GM19324 (cell line): ENCODE measurements at regions not wholly inside any gene's neighbourhood (a gene's known extent, or its start where the extent isn't known, plus 50 kb on each side); places are given as distances from the start of the nearest gene placed in this dataset.
"Not testable (repeated sequence)": the region's sequence is repeated elsewhere in the genome, so short reads cannot be mapped to it uniquely, and the experiment has no call there.

Source experiments
- ATAC-seq: cut with Tn5 transposase; IDR thresholded peaks from one replicate; pipeline ENCODE4 v1.9.1; 2021; ENCODE audit warnings: mild to moderate bottlenecking, moderate library complexity; ENCODE audit not compliant: unreplicated experiment, low FRiP score

DNA sequence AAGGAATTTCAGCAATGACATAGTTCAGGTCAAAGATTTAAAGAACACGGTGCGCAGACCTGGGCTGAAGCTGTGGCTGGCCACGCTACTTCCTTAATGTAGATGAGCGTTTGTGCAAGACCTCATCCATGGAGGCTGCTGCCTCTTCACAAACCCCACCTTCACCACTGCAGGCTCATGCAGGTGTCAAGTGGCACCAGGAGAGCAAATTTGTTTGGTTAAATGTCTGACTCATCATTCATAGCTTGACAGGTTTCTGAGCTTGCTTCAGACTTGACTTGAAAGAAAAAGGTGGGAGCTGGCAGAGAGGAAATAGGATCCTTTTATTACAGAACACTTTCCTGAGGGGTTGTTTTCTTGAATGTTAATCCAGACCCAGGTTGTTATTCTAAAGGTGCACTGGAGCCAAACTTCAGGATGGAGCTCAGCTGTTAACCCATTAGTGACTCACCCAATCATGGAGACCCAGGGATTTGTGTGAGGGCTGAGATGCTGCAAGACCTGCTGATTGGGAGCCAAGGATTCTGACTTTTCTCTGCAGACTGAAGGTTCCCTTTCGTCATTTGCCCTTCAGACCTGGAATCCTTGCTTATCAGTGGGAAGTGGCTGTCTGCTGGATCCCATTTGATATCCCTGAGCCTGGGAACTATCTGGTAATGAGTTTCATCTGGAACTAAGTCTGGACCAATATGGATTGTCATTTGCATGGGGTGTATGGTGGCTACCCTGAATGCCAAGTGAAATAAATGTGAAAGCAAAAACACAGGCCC lies 315.3 kb downstream of the PTTG2 start:
- ATAC-seq, result no peak

DNA sequence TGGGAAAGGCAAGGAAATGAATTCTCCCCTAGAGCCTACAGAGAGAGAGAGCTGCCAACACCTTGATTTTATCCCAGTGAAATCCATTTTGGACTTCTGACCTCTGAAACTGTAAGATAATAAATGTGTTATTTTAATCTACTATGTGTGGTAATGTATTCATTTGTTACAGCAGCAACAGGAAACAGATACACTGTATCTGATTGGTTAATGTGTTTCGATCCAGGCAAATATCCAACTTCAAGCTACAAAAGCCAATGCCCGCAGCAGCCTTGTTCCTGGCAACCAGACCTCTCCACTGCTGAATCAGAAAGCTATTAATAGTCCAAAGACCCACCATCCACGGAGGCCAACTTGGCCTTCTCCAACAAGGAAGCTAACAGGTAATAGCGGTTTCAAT lies 318.1 kb downstream of the PTTG2 start:
- no peak for ATAC-seq

DNA sequence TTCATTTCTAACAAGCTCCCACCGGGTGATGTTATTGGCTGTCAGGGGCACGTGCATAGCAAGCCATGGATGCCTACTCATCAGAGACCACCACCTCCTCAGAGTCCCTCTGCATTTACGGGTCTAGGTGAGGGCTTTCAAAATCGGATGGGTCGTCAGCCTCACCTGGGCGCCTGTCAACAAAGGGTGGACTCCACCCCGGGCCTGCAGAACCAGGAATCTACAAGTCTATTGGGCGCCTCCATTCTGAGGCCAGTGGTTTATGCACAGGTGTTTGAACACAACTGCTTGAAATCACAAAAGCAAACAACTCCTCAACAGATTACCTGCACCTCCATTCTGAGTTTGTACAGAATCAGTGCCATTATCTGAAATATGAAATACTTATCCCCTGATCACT lies 318.9 kb downstream of the PTTG2 start:
- ATAC-seq, result no peak

DNA sequence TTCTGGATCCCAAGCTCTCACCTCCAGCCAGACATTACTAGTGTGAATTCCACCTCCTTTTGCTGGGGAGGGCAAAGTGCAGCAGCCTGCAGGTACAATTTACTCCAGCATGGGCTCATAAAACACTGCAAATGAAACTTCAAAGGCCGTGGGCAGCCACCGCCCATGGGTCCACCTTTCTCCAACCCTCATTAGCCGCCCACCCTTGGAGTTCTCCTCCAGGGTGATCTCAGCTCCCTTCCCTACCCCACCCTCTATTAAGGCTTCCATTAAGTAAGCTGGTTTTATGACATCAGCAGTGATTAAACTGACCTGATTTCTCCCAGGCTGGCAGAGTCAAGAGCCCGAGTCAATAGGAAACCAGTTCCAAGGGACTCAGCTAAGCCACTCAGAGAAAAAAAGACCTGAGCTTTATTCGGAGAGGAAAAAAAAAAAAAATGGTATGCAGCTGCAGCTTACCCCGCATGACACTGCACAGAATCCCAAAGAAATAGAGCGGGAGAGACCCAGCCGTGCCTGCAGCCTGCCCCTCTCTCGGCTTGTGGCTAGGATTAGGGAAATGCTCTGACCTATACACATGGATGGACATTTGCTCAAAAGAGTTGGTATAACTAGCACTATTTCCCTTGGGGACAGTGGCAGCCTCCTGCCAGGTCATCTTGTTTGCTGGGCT lies 319.6 kb downstream of the PTTG2 start:
- no peak for ATAC-seq

DNA sequence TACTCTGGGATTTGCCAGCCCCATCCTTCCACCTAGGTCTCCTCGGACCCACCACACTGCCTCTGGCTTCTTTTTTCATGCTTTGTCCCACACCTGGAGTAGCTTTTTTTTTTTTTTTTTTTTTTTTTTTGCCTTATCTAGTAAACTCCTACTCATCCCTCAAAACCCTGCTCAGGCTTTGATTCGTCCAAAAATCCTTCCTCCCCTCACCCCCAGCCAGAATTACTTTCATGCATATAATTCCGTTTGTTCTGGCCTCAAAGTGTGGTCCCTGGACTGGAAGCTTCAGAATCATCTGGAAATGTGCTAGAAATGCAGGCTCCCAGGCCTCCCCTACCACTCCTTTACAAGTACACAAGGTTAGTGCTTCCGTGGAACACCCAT lies 320.1 kb downstream of the PTTG2 start:
- ATAC-seq, result no peak

DNA sequence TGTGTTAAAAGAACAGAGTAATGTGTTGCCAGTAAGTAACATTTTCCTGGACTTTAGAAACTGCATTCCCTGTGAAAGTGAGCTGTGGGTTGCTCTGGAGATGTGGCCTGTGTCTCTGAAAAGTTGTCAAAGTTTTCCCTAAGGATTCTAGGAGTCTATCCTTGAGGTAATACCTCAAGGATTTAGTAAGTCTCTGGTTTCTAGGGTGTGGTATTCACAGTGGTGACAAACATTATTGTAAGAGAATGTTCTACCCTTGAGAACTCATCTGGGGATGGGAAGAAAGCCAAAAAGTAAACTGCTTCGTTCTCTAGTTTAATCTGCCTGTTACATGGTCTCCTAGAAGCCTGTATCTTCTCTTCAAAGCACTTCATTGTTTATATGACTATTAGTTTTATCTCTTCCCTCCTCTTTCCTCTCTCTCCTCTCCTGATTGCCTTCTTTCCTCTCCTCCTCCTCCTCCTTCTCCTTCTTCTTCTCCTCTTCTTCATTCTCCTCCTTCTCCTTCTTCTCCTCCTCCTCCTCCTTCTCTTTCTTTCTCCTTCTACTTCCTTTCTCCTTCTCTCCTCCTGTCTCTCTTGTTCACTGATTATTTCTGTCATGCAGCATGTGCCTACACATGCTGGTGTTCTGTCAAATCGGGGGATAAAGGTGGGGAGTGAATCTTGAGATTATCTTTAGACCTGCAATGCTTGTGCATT lies 321.3 kb downstream of the PTTG2 start:
- no peak for ATAC-seq

DNA sequence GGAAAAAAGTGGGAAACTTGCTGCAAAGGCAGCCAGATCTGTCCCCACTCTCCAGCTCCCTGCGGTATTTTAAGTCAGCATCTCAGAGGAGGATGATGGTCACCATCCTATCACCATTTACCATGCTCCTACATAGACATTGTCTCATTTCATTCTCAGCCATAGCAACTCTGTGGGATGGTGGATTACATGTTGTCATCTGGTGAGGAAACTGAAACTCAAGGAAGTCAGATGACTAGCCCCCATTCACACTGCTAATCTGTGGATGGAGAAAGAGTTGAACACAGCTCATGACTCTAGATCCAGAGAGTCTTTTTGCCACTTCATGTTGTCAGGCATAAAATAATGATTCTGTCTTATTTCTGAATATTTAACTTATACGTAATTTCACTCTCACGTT lies 323.5 kb downstream of the PTTG2 start:
- ATAC-seq, result no peak

DNA sequence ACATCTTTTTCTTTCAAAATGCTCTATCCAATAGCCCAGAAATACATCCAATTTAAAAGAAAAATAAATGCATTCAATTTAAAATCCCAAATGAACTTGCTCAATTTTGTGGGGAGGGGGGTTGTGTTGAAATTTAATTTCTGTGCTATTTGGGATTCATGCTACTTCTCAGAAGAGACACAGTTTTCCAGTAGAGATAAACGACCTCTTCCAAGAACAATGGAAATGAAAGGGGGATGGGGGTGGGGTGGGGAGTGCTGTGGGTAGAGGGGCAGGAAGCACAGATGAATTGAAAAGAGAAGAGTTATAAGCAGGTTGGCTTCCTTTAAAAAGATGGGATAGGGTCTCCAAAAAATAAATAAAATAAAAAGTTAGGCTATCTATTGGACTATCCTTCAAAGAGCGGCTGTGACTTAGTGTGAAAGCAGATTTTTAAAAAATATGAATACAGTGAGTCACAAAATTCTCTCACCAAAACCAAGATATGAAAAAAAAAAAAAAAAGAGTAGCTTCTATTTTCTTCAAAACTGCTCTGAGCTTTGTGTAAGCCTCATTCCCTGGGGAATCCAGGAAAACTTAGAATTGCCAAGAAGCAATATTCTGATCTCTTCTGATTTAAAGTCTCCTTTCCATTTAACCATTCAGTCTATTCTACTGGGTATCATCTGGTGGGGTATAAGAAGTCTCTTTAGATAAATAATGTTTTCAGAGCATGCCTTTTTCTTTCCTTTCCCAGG lies 324.3 kb downstream of the PTTG2 start:
- no peak for ATAC-seq

DNA sequence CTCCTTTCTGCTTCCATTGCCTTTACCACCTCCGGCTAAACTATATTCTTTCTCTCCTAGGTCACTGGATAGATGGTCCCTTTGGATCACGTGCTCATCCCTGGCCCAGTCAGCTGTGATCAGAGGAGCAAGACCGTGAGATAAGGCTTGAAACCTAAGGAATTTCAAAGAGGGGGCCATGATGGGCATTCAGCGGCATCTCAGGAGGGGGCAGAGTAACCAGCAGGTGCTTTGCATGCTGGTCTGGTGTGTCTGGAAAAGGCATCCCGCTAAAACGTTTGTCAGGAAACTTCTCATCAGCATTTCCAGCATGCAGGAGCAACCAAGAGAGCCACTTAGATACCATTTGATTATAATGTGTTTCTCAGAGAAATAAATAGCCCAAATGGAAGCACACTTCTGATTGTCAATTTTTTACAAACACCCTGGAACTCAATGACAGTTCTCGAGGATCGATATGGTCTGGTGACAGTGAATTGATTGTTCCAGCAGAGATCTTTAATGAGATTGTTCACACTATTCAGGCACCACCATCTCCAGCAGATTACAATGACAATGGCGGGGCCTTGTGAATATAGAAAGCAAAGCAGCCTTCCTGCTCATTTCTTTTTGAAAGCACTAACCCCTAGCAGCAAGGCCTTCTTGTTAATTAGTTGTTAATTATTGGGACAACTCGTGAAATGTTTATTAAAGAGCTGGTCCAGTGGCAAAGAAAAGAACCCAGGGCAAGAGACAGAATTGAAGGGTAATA lies 327.1 kb downstream of the PTTG2 start:
- no peak for ATAC-seq

DNA sequence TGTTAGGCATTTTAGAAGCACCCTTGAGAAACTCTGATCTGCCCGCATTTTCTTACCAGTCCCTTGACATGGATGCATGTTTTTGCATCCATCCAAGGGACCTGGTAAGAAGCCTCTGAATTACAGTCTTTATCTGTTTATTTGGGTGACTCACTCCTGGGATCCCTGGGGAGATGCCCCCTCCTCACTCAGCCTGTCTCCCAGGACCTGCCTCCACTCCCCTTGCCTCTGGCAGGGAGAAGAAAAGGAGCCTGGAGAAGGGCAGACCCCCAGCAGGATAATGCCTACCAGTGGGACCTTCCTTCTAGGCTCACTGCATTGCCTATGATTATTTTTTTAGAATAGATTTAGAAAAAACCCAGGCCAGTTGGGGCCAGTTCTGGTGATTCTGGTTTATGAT lies 329.4 kb downstream of the PTTG2 start:
- ATAC-seq, result no peak

DNA sequence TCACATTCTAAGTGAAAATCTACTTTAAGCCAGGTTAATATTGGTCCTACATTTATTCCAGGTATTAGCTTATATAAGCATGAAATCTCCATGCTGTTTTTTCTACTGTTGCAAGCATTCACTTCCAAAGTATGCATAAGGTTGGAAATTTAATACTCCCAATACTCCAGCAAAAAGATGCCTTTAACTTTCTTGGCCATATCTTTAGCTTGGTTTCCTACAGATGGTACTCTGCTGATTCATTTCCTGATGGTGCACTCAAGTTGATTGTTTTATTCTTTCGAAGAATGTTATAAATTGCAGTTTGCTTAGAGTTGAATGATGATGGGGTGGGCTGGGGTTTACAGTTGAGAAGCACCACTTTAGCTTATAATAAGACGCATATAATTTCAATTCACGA lies 330.2 kb downstream of the PTTG2 start:
- ATAC-seq, result no peak

DNA sequence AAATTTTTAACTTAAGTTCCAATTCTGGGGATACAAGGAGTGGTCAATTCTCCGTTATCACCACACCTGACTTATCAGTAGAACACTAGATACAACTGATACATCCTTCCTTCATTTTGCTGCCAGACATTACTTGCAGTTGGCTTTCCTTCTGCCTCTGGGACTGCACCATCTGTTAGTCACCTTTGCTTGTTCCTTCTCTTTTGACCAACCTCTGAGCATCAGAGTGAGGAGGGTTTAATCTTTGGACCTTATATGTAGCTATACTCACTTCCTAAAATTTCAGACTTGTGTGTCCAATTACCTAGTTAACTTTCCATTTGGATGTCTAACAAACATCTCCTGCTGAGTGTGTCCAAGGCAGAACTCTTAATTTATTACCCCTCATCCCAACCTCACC lies 330.7 kb downstream of the PTTG2 start:
- no peak for ATAC-seq

DNA sequence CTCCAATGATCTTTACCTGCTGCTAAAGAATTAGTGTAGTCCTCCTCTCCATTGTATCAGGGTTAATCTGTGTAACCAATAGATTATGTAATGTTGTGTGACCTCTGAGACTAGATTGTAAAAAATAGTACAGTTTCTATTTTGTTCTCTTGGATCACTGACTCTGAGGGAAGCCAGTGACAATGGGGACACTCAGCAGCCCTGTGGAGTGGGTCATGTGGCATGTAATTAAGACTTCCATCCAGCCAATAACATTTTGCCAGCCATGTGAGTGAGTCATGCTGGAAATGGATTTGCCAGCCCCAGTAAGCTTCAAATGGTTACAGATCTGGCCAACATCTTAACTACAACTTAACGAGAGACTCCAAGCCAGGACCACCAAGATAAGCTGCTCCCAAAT lies 332.3 kb downstream of the PTTG2 start:
- ATAC-seq, result no peak

DNA sequence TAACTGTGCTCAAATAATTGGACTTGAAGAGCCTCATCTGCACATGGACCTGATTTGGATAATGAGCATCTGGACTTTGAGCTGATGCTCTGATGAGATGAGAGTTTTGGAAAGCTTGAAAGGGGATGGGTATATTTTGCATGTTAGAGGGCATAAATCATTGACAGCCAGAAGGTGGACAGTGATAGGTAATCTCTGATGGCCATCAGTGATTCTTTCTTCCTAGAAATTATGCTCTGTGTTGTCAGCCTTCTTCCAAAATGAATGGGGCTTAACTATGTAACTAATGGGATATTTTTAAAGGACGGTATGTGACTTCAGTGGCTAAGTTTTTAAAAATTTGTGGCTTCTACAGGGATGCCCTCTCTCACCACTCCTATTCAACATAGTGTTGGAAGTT lies 334.0 kb downstream of the PTTG2 start:
- ATAC-seq, result no peak

DNA sequence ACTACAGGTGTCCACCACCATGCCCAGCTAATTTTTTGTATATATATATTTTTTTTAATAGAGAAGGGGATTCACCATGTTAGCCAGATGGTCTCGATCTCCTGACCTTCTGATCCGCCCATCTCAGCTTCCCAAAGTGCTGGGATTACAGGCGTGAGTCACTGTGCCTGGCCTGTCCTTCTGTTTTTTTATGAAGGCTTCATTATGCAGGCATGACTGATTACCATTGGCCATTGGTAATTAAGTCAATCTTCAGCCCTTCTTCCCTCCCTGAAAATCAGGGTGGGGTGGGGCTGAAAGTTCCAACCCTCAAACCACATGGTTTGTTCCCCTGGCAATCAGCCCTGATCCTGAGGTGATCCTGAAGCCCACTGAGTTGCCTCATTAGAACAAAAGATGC lies 336.9 kb downstream of the PTTG2 start:
- ATAC-seq, result no peak

DNA sequence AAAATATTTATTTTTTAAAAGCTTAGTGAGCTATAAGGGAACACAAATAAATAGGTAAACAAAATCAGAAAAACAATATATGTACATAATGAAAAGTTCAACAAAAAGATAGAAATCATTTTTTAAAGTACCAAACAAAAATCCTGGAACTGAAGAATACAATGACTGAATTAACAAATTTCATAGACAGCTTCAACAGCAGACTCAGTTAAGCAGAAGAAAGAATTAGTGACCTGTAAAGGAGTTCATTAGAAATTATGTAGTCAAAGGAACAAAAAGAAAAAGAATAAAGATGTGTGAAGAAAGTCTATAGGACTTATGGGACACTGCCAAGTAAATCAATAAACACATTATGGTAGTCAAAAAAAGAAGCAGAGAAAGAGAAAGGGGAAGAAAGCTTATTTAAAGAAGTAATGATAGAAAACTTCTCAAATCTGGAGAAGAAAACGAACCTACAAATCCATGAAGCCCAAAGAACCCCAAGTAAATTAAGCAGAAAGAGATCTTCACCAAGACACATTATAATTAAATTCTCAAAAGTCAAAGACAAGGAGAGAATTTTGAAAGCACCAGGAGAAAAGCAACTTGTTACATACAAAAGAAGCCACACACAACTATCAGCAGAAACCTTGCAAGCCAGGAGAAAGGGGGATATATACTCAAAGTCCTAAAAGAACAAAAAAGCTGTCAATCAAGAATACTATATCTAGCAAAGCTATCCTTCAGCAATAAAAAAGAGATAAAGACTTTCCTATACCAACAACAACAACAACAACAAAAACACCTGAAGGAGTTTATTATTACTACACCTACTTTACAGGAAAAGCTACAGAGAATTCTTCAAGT lies 338.9 kb downstream of the PTTG2 start:
- ATAC-seq, result no peak

DNA sequence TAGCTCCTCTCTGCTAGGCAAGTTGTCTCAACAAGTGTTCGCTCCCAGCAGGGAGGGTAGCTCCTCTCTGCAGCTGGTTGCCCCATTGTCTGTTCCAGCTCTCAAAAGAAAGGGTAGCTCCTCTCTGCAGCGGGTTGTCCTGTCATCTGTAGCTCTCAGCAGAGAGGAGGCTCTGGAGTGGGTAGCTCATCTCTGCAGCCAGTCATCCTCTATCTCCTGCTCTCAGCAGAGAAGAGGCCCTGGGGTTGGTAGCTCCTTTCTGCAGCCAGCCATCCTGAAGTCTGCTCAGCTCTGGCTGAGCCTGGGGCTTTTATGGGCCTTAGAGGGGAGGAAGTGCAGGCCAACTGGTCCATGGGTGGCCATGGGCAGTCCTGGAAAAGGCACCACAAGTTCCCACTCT lies 342.7 kb downstream of the PTTG2 start:
- no peak for ATAC-seq

DNA sequence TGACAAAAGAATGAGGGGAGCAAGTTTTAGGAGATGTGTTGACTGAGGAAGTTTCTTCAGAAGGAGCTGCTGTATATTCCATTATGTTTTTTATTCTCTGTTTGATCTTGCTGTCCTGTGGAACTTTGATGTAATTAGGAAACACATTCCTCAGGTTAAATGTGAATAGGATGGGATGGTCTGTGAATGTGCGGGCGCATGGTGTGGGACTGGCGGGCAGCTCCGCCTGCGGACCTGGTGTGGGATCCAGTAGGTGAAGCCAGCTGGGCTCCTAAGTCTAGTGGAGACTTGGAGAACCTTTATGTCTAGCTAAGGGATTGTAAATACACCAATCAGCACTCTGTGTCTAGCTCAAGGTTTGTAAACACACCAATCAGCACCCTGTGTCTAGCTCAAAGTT lies 344.3 kb downstream of the PTTG2 start:
- ATAC-seq, result not testable (repeated sequence)

DNA sequence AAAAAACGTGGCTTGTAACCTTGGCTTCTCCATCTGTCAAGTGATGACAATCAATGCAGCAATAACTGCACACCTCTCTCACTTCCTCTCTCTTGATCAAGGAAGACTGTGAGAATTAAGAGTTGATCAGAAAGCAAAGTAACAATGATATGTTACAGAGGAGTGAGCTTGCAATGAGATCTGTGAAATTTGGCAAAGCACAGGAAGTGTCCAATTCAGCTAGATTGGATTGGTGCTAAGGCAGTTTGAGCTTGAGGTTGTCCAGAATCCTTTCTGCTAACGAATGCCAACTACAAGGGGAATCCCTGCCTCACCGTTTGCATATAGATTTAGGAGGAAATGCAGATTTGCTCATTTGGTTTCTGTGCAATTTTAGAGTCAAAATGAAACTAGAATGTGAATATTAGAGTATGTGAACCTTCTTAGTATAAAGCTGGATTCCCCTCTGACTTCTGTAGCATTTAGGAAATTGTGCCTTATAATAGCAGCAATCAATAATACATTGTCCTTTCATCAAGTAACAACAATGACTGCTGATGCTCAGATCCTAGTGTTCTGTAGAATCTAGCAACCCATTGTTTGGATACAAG lies 346.4 kb downstream of the PTTG2 start:
- peak; percentile 61 for ATAC-seq
